Cardiac fibroblast (primary cell): ENCODE measurements at regions not wholly inside any gene's neighbourhood (a gene's known extent, or its start where the extent isn't known, plus 50 kb on each side); places are given as distances from the start of the nearest gene placed in this dataset.

Experiments
- DNase-seq, 2 donors: peaks; one replicate each; pipeline versions ENCODE4 v3.0.0 to v3.0.0-alpha.2; 2010; ENCODE audit warnings: low read depth in 2 of 2
- H3K4me3 ChIP-seq, 2 donors: replicated peaks in 1 of 2; 1 replicate in 1 of 2; 2 replicates in 1 of 2; pipeline ENCODE4 v1.5.1; 2011; ENCODE audit warnings: low read depth in 2 of 2, low read length in 2 of 2, mild to moderate bottlenecking in 2 of 2, moderate library complexity in 1 of 2
- TF ChIP-seq, protein P1 (sequence below): IDR thresholded peaks from one replicate; pipeline ENCODE4 v1.5.1; 2011; ENCODE audit warnings: low read depth, mild to moderate bottlenecking, low read length, inconsistent platforms

DNA sequence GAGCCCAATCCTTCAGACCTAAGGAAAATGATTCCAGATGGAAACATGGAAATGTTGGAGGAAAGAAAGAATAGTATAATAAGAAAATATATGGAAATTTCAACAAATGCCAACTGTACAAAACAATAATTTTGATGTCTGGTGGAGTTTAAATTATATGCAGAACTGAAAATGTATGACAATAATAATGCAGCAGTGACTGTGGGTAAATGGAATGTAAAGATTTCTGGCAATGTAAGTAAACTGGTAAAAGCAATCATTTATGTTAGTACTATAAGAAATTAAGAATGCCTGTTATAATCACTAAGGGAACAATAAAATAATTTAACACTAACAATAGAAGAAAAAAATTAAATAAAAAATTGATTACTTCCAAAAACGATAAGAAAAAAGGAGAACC, 89.0 kb downstream of the EDN1 start:
- TF ChIP-seq, protein P1, sequence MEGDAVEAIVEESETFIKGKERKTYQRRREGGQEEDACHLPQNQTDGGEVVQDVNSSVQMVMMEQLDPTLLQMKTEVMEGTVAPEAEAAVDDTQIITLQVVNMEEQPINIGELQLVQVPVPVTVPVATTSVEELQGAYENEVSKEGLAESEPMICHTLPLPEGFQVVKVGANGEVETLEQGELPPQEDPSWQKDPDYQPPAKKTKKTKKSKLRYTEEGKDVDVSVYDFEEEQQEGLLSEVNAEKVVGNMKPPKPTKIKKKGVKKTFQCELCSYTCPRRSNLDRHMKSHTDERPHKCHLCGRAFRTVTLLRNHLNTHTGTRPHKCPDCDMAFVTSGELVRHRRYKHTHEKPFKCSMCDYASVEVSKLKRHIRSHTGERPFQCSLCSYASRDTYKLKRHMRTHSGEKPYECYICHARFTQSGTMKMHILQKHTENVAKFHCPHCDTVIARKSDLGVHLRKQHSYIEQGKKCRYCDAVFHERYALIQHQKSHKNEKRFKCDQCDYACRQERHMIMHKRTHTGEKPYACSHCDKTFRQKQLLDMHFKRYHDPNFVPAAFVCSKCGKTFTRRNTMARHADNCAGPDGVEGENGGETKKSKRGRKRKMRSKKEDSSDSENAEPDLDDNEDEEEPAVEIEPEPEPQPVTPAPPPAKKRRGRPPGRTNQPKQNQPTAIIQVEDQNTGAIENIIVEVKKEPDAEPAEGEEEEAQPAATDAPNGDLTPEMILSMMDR, result no peak
- no peak for DNase-seq
- no peak overlapping the region for H3K4me3 ChIP-seq

DNA sequence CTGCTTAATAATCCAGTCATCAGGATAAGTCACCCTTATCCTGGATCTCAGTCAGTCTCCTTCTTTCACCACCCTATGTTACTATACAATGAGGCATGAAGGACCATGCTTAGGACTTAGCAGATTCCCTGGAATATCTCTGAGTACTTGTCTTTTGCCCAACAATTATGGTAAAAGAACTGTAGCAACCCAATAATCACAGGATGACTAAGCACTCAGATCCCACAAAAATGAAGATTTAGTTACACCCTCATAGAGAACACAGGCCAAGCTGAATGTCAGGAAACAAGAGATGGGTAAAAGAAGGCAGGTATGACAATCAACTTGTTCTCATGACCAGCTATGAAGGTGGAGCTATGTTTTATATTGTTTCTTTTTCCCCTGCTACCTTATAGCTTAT, 91.4 kb downstream of the EDN1 start:
- peak; percentile 7 to 33 for DNase-seq
- TF ChIP-seq, protein P1, result no peak
- H3K4me3 ChIP-seq, result no peak overlapping the region

DNA sequence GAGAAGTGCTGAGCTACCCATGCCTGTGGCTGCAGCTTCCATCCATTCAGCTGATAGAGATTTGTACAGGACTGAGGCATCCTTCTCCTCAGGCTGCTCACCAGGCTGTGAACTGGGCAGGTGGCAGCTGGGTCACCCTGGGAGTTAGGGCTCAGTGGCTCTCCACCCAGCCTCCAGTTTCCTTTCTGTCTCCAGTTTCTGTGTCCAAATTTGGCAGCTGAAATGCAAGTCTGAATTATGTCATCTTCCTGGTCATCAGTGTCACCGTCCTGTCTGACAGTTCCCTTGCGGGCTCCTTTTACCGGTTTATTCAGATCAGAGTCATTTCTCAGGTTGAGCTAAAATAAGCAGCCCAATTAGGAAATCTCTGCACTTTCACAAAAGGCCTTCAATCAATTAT, 93.3 kb downstream of the EDN1 start:
- DNase-seq, result no peak
- H3K4me3 ChIP-seq, result no peak overlapping the region
- TF ChIP-seq, protein P1, result no peak

DNA sequence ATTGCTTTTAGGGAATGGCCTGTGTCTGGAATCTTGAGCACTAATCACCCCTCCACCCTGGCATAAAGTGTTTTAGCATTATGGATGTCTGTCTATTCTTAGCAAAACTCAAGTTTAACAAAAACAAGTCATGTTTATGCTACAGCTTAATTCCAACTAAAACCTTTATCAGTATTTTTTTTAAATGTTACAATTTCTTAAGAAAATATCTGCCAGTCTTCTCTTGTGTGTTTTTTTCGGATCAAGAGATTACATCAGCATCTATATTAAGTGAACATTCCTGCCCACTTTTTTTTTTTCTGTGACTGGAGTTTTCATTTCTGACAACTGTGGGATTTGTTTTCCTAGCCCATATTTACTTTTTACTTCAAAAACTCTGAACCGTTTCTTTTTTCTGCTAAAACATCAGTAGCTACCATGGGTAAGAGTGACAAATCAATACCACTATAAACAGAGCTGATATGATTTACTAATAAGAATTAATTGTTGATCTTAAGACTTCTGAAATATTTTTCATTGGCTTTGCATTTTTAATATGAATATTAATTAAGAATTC, 94.3 kb downstream of the EDN1 start:
- no peak overlapping the region for H3K4me3 ChIP-seq
- DNase-seq, result peak in 1 of 2 donors; percentile 6
- TF ChIP-seq, protein P1, result no peak

DNA sequence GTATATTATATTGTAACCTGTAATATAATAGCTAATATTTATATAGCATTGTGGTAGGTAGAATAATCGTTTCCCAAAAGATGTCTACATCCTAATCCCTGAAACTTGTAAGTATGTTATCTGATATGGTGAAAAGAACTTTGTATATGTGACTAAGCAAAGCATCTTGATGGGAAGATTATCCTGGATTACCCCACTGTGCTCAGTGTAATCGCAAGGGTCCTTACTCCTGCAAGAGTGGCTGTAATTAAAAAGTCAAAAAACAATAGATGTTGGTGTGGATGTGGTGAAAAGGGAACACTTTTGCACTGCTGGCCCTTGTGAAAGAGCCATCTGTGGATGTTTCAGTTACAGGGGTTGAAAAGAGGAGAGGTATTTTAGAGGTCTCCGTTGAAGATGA, 95.2 kb downstream of the EDN1 start:
- DNase-seq, result no peak
- TF ChIP-seq, protein P1, result no peak
- no peak overlapping the region for H3K4me3 ChIP-seq

DNA sequence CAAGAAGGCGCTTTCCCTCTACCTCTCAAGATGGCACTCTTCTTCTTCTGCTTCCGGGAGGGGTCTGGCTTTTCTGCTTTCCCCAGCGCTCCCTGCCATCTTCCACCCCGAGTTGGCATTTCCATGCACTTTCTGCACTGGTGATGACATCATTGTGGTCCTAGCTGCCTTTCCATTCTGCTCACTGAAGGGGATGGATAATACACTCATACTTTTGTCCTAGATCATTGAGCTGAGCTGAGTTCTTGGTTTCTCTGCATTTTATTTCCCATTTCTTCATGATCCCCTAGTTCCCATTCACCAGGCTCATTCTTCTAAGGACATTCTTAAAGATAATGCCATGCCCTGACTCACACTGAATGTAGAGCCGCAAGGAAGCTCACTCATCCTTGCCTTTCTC, 96.7 kb downstream of the EDN1 start:
- peak in 1 of 2 donors; percentile 12 for DNase-seq
- TF ChIP-seq, protein P1, result no peak
- H3K4me3 ChIP-seq, result no peak overlapping the region

DNA sequence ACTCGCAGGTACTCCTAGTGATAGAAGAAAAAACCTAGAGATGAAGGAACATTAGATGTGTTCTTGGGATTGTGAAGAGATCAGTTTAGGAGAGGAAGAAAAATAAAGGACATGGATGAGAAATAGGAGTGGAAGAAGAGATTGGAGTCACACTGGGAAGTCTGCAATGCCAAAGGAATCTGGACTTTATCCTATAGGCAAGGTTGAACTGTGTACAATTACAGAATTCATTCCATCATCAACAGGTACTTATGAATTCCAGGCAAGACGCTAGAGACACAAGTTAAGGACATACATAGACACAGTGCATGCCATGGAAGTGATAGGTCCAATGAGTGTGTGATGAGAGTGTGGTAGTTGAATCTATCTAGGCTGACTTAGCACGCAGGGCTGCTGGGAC, 101.3 kb downstream of the EDN1 start:
- TF ChIP-seq, protein P1, result no peak
- no peak for DNase-seq
- H3K4me3 ChIP-seq, result no peak overlapping the region
